HFFc6 (cell line): ENCODE measurements at regions not wholly inside any gene's neighbourhood (a gene's known extent, or its start where the extent isn't known, plus 50 kb on each side); places are given as distances from the start of the nearest gene placed in this dataset.

Experiments
- DNase-seq: peaks from one replicate; pipeline ENCODE4 v3.0.0-alpha.2; 2018
- H3K27ac Mint-ChIP-seq: 2 replicates; pipeline ENCODE4 v1.8.0; 2020; ENCODE audit warnings: mild to moderate bottlenecking, mixed read lengths
- H3K27me3 Mint-ChIP-seq: 2 replicates; pipeline ENCODE4 v1.8.0; 2021; ENCODE audit warnings: mild to moderate bottlenecking, moderate library complexity, mixed read lengths; ENCODE audit not compliant: insufficient read depth
- H3K36me3 Mint-ChIP-seq: 2 replicates; pipeline ENCODE4 v1.8.0; 2021; ENCODE audit warnings: low read depth, mixed read lengths
- H3K4me1 Mint-ChIP-seq: 2 replicates; pipeline ENCODE4 v1.8.0; 2020; ENCODE audit warnings: low read depth, mixed read lengths
- H3K4me3 Mint-ChIP-seq: 2 replicates; pipeline ENCODE4 v1.8.0; 2020; ENCODE audit warnings: mild to moderate bottlenecking, moderate library complexity, mixed read lengths
- H3K9me3 Mint-ChIP-seq: 2 replicates; pipeline ENCODE4 v1.8.0; 2020; ENCODE audit warnings: mild to moderate bottlenecking, mixed read lengths
- TF ChIP-seq, protein P1 (sequence below): fragments of 200-600 bp; sonication (generic); IDR thresholded peaks from 2 replicates; pipeline ENCODE4 v1.5.0; 2021; ENCODE audit warnings: antibody characterized with exemption, mild to moderate bottlenecking

- Mint-ChIP-seq H3K36me3 (no peaks in the 10 kb centered on the region), H3K27me3 (peaks cover 1% of the 10 kb centered on the region; the same call in 1 of the 2 replicates), H3K4me1 (peaks cover 5% of the 10 kb centered on the region), H3K9me3 (no peaks in the 10 kb centered on the region), H3K27ac (no peak overlapping the region), H3K4me3 (no peak overlapping the region)
- no peak for DNase-seq
- TF ChIP-seq, protein P1, sequence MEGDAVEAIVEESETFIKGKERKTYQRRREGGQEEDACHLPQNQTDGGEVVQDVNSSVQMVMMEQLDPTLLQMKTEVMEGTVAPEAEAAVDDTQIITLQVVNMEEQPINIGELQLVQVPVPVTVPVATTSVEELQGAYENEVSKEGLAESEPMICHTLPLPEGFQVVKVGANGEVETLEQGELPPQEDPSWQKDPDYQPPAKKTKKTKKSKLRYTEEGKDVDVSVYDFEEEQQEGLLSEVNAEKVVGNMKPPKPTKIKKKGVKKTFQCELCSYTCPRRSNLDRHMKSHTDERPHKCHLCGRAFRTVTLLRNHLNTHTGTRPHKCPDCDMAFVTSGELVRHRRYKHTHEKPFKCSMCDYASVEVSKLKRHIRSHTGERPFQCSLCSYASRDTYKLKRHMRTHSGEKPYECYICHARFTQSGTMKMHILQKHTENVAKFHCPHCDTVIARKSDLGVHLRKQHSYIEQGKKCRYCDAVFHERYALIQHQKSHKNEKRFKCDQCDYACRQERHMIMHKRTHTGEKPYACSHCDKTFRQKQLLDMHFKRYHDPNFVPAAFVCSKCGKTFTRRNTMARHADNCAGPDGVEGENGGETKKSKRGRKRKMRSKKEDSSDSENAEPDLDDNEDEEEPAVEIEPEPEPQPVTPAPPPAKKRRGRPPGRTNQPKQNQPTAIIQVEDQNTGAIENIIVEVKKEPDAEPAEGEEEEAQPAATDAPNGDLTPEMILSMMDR = no peak
Measured at GRCh38 chr2:64799592-64800252, 146.0 kb upstream of the SERTAD2 start.

GRCh38 chr2:64803776-64804175 is 150.1 kb upstream of the SERTAD2 start:
- no peaks in the 10 kb centered on the region for H3K9me3 Mint-ChIP-seq
- no peak for DNase-seq
- peaks cover 9% of the 10 kb centered on the region; the same call in 1 of the 2 replicates for H3K36me3 Mint-ChIP-seq
- no peak overlapping the region for H3K4me3 Mint-ChIP-seq
- H3K27me3 Mint-ChIP-seq = peaks cover 1% of the 10 kb centered on the region; the same call in 1 of the 2 replicates
- TF ChIP-seq, protein P1 = no peak
- H3K4me1 Mint-ChIP-seq = peaks cover 45% of the 10 kb centered on the region
- H3K27ac Mint-ChIP-seq = no peak overlapping the region

- peaks cover 52% of the 10 kb centered on the region for H3K4me1 Mint-ChIP-seq
- no peak overlapping the region for H3K4me3 Mint-ChIP-seq
- no peaks in the 10 kb centered on the region for H3K9me3 Mint-ChIP-seq
- peaks cover 9% of the 10 kb centered on the region; the same call in 1 of the 2 replicates for H3K36me3 Mint-ChIP-seq
- no peaks in the 10 kb centered on the region for H3K27me3 Mint-ChIP-seq
- peak; percentile 17 for DNase-seq
- peak overlapping the region; percentile 11; the same call in 1 of the 2 replicates for H3K27ac Mint-ChIP-seq
- TF ChIP-seq, protein P1 = no peak
Measured at GRCh38 chr2:64804651-64805050, 150.9 kb upstream of the SERTAD2 start.

DNA sequence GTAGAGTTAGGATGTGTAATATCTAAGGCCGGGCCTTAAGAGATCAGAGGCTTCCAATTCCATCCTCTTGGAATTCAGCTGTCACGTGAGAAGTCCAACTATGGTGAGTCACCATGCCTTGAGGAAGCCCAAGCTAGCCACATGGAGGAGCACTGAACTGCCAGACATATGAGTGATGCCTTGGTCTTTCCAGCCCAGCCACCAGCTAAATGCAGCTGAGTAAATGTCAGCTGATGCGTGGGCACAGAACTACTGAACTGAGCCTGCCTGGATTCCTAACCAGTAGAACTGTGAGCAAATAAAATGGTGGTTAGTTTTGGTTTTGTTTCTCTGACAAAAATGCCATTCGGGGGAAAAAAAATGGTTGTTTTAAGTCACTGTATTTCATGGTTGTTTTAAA is 153.7 kb upstream of the SERTAD2 start:
- Mint-ChIP-seq H3K27me3 (0 out of 2 replicates have a peak, but pooled peaks cover 1% of the 10 kb centered on the region), H3K27ac (peak overlapping the region; percentile 90), H3K9me3 (no peaks in the 10 kb centered on the region), H3K36me3 (peaks cover 9% of the 10 kb centered on the region; the same call in 1 of the 2 replicates), H3K4me3 (peak overlapping the region; percentile 72), H3K4me1 (peaks cover 54% of the 10 kb centered on the region)
- TF ChIP-seq, protein P1 = peak; percentile 53
- peak; percentile 99 for DNase-seq

- Mint-ChIP-seq H3K27ac (peak overlapping the region; percentile 90), H3K4me3 (peak overlapping the region; percentile 72), H3K36me3 (peaks cover 9% of the 10 kb centered on the region; the same call in 1 of the 2 replicates), H3K9me3 (no peaks in the 10 kb centered on the region), H3K27me3 (0 out of 2 replicates have a peak, but pooled peaks cover 1% of the 10 kb centered on the region), H3K4me1 (peaks cover 54% of the 10 kb centered on the region)
- TF ChIP-seq, protein P1 = no peak
- no peak for DNase-seq
Measured at GRCh38 chr2:64808092-64808491, 154.4 kb upstream of the SERTAD2 start.
